GM12865 (cell line): ENCODE measurements at regions not wholly inside any gene's neighbourhood (a gene's known extent, or its start where the extent isn't known, plus 50 kb on each side); places are given as distances from the start of the nearest gene placed in this dataset.

Experiments used
- DNase-seq: peaks from one replicate; pipeline ENCODE4 v3.0.0; 2010; ENCODE audit warnings: low read depth
- H3K4me3 ChIP-seq: 2 replicates; pipeline ENCODE4 v1.5.1; 2011; ENCODE audit warnings: mild to moderate bottlenecking, low read depth, low read length, control low read depth
- CTCF ChIP-seq: IDR thresholded peaks from 2 replicates; pipeline ENCODE4 v1.5.1; 2011; ENCODE audit warnings: low read length, control low read depth, low read depth, inconsistent platforms; ENCODE audit not compliant: insufficient read depth; ENCODE audit errors: missing control alignments

- no peak for DNase-seq
These were observed 161.3 kb upstream of the MAMLD1 start for GRCh38 chrX:150201841-150202240.

GRCh38 chrX:150202641-150203247 is 160.4 kb upstream of the MAMLD1 start:
- no peak overlapping the region for H3K4me3 ChIP-seq
- no peak for DNase-seq
- TF ChIP-seq CTCF = no peak

More at GRCh38 chrX:150201841-150202240, 161.3 kb upstream of the MAMLD1 start:
- no peak overlapping the region for H3K4me3 ChIP-seq
- TF ChIP-seq CTCF = no peak

DNA sequence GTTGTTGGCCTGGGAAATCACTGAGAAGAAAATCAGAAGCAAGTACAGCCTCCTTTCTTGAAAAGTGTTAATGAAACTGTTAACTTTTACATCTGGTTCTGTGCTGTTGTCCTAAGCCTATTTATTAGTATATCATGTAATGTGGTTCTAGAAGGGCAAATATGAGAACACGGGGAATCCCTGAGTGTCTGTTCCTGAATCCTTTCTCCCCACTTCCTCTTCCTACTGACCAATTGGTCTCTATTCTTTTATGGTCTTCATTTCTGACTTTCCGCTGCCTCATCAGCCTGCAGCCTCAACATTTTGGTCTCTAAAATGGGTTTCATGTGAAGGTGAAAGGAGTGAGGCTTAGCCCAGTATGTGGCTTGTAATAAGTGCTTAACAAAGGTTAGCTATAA is 159.9 kb upstream of the MAMLD1 start:
- DNase-seq = peak; percentile 3
- H3K4me3 ChIP-seq = no peak overlapping the region
- TF ChIP-seq CTCF = no peak

DNA sequence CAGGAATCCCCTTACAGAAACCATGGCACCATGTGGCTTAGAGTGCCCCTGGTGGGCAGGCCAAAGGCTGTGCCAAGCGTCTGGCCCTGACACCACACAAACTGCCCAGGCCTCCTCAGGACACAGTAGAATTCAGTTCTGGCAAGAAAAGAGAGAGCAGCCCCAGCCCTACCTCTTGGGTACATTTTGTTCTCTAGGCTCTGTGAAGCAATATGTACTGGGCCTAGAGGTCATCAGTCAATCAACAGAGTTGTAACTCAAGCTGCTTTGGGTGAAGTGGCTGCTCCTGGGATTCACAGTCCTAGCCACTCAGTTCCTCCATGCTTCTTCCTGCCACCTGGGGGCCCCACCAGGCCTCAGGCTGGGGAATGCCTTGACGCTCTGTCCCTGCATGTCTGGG is 158.1 kb upstream of the MAMLD1 start:
- no peak for TF ChIP-seq CTCF
- H3K4me3 ChIP-seq = no peak overlapping the region
- DNase-seq = no peak

- no peak overlapping the region for H3K4me3 ChIP-seq
- TF ChIP-seq CTCF = no peak
- no peak for DNase-seq
These were observed 155.4 kb upstream of the MAMLD1 start for GRCh38 chrX:150207733-150208132.

DNA sequence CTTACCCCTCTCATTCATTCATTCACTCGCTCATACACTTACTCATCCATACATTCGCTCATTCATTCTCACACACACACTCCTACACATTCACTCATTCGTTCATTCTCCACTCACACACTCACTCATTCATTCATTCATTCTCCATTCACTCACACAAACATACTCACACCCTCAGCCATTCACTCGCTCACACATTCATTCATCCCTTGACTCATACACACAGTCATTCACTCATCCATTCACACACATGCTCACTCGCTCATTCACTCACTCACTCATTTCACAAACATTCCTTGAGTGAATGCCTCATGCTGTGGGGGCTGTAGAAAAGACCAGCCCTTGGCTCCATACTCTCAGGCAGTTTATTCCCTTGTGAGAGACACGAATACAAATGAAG is 151.1 kb upstream of the MAMLD1 start:
- no peak for TF ChIP-seq CTCF
- H3K4me3 ChIP-seq = no peak overlapping the region
- no peak for DNase-seq

GRCh38 chrX:150212672-150213480 is 150.2 kb upstream of the MAMLD1 start:
- H3K4me3 ChIP-seq = no peak overlapping the region
- TF ChIP-seq CTCF = no peak
- no peak for DNase-seq
